ENCODE measurements at regions not wholly inside any gene's neighbourhood (a gene's known extent, or its start where the extent isn't known, plus 50 kb on each side); places are given as distances from the start of the nearest gene placed in this dataset.

GRCh38 chr2:40507432-40507831, 55.5 kb upstream of the SLC8A1 start:
- Mint-ChIP-seq H3K36me3 (ENCODE audit: low read depth) (no peaks in the 10 kb centered on the region), H3K4me1 (ENCODE audit: low read depth) (no peaks in the 10 kb centered on the region), H3K27me3 (ENCODE audit: low read depth) (peaks cover 2% of the 10 kb centered on the region), H3K27ac (no peak overlapping the region), H3K9me3 (no peaks in the 10 kb centered on the region), H3K4me3 (no peak overlapping the region)
- DNase-seq (ENCODE audit: low spot score) = no peak

DNA sequence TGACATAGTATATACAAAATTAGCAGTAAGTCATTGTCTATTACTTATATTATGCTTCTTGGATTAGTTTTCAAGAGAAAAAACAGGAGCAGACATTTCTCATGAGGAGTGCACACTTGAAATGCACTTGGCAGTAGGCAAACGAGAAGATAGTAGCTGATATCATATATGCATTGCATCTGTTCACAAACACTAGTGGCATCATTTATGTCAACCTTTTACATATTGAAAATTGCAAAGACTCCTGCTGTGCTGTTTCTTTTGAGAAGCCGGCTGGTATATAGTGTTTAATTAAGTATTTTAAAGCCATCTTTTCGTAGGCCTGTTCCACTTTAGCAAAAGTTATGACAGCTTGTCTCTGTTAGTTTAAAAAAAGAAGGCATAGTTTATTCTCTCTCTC, 58.4 kb upstream of the SLC8A1 start:
- Mint-ChIP-seq H3K9me3 (no peaks in the 10 kb centered on the region), H3K27ac (no peak overlapping the region), H3K4me3 (no peak overlapping the region), H3K4me1 (ENCODE audit: low read depth) (no peaks in the 10 kb centered on the region), H3K27me3 (ENCODE audit: low read depth) (no peaks in the 10 kb centered on the region), H3K36me3 (ENCODE audit: low read depth) (no peaks in the 10 kb centered on the region)
- no peak for DNase-seq (ENCODE audit: low spot score)

- no peak overlapping the region for H3K4me3 Mint-ChIP-seq
- H3K9me3 Mint-ChIP-seq = no peaks in the 10 kb centered on the region
- no peaks in the 10 kb centered on the region for H3K36me3 Mint-ChIP-seq (ENCODE audit: low read depth)
- H3K27me3 Mint-ChIP-seq (ENCODE audit: low read depth) = no peaks in the 10 kb centered on the region
- H3K27ac Mint-ChIP-seq = no peak overlapping the region
- no peaks in the 10 kb centered on the region for H3K4me1 Mint-ChIP-seq (ENCODE audit: low read depth)
- DNase-seq (ENCODE audit: low spot score) = no peak
These were observed 59.8 kb upstream of the SLC8A1 start for GRCh38 chr2:40511661-40512213.

DNA sequence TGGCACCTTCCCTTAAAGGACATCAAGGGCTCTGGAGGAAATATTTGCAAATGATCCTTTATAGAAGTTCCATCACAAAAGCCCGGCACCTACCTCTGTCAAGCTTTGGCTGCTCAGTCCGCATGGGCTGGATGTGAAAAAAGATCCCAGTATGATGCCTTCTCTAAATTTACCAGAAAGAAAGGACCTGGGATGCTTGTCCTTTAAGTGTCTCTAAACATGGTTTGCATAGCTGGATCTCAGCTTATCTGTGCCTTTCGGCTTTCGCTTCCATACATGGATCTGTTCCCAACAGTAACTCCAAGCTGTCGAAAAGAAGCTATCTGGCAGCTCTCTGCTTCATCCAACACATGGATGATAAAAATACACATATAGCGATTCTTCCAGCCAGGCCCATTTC, 60.4 kb upstream of the SLC8A1 start:
- H3K27ac Mint-ChIP-seq = no peak overlapping the region
- no peaks in the 10 kb centered on the region for H3K27me3 Mint-ChIP-seq (ENCODE audit: low read depth)
- no peaks in the 10 kb centered on the region for H3K36me3 Mint-ChIP-seq (ENCODE audit: low read depth)
- no peak for DNase-seq (ENCODE audit: low spot score)
- no peak overlapping the region for H3K4me3 Mint-ChIP-seq
- no peaks in the 10 kb centered on the region for H3K4me1 Mint-ChIP-seq (ENCODE audit: low read depth)
- H3K9me3 Mint-ChIP-seq = no peaks in the 10 kb centered on the region

DNA sequence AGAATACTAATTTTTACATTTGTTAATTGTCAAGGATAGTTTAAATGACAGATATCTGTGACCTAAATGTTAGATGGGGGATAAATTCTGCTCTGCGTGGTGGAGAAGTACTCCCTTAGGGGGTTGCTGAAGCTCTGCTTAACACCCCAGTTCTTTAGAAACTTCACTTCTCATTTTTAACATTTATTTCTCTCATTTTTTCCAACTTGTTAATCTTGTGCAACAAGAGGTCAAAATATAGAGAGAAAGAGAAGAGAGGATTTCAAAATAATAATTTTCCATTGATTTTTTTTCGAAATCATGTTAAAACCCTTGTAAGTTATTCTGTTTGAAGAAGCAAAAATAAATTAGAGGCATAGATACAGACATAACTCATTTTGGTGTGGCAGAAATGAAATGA, 61.3 kb upstream of the SLC8A1 start:
- DNase-seq (ENCODE audit: low spot score) = no peak
- no peaks in the 10 kb centered on the region for H3K36me3 Mint-ChIP-seq (ENCODE audit: low read depth)
- no peaks in the 10 kb centered on the region for H3K4me1 Mint-ChIP-seq (ENCODE audit: low read depth)
- no peaks in the 10 kb centered on the region for H3K27me3 Mint-ChIP-seq (ENCODE audit: low read depth)
- no peaks in the 10 kb centered on the region for H3K9me3 Mint-ChIP-seq
- H3K27ac Mint-ChIP-seq = no peak overlapping the region
- H3K4me3 Mint-ChIP-seq = no peak overlapping the region

- DNase-seq (ENCODE audit: low spot score) = no peak
- H3K4me1 Mint-ChIP-seq (ENCODE audit: low read depth) = no peaks in the 10 kb centered on the region
- no peaks in the 10 kb centered on the region for H3K9me3 Mint-ChIP-seq
- no peak overlapping the region for H3K27ac Mint-ChIP-seq
- no peaks in the 10 kb centered on the region for H3K27me3 Mint-ChIP-seq (ENCODE audit: low read depth)
- no peak overlapping the region for H3K4me3 Mint-ChIP-seq
- no peaks in the 10 kb centered on the region for H3K36me3 Mint-ChIP-seq (ENCODE audit: low read depth)
These were observed 64.7 kb upstream of the SLC8A1 start for GRCh38 chr2:40516604-40517003.

GRCh38 chr2:40528564-40528963, 76.7 kb upstream of the SLC8A1 start:
- no peak overlapping the region for H3K4me3 Mint-ChIP-seq
- no peaks in the 10 kb centered on the region for H3K36me3 Mint-ChIP-seq (ENCODE audit: low read depth)
- H3K27me3 Mint-ChIP-seq (ENCODE audit: low read depth) = no peaks in the 10 kb centered on the region
- DNase-seq (ENCODE audit: low spot score) = no peak
- no peak overlapping the region for H3K27ac Mint-ChIP-seq
- H3K4me1 Mint-ChIP-seq (ENCODE audit: low read depth) = no peaks in the 10 kb centered on the region
- H3K9me3 Mint-ChIP-seq = peaks cover 5% of the 10 kb centered on the region

GRCh38 chr2:40531359-40531758, 79.5 kb upstream of the SLC8A1 start:
- Mint-ChIP-seq H3K9me3 (peaks cover 5% of the 10 kb centered on the region), H3K4me1 (ENCODE audit: low read depth) (no peaks in the 10 kb centered on the region), H3K4me3 (no peak overlapping the region), H3K27me3 (ENCODE audit: low read depth) (no peaks in the 10 kb centered on the region), H3K27ac (no peak overlapping the region), H3K36me3 (ENCODE audit: low read depth) (no peaks in the 10 kb centered on the region)
- DNase-seq (ENCODE audit: low spot score) = no peak

- H3K27me3 Mint-ChIP-seq (ENCODE audit: low read depth) = no peaks in the 10 kb centered on the region
- no peak for DNase-seq (ENCODE audit: low spot score)
- H3K36me3 Mint-ChIP-seq (ENCODE audit: low read depth) = no peaks in the 10 kb centered on the region
- H3K4me1 Mint-ChIP-seq (ENCODE audit: low read depth) = no peaks in the 10 kb centered on the region
- no peaks in the 10 kb centered on the region for H3K9me3 Mint-ChIP-seq
- H3K27ac Mint-ChIP-seq = no peak overlapping the region
- H3K4me3 Mint-ChIP-seq = no peak overlapping the region
These were observed 82.6 kb upstream of the SLC8A1 start for GRCh38 chr2:40534528-40534927.

- no peaks in the 10 kb centered on the region for H3K4me1 Mint-ChIP-seq (ENCODE audit: low read depth)
- H3K36me3 Mint-ChIP-seq (ENCODE audit: low read depth) = no peaks in the 10 kb centered on the region
- H3K27ac Mint-ChIP-seq = no peak overlapping the region
- H3K27me3 Mint-ChIP-seq (ENCODE audit: low read depth) = no peaks in the 10 kb centered on the region
- no peaks in the 10 kb centered on the region for H3K9me3 Mint-ChIP-seq
- DNase-seq (ENCODE audit: low spot score) = no peak
- H3K4me3 Mint-ChIP-seq = no peak overlapping the region
These were observed 84.1 kb upstream of the SLC8A1 start for GRCh38 chr2:40535972-40536371.

- H3K9me3 Mint-ChIP-seq = no peaks in the 10 kb centered on the region
- H3K27me3 Mint-ChIP-seq (ENCODE audit: low read depth) = no peaks in the 10 kb centered on the region
- no peaks in the 10 kb centered on the region for H3K4me1 Mint-ChIP-seq (ENCODE audit: low read depth)
- H3K27ac Mint-ChIP-seq = no peak overlapping the region
- no peak for DNase-seq (ENCODE audit: low spot score)
- no peaks in the 10 kb centered on the region for H3K36me3 Mint-ChIP-seq (ENCODE audit: low read depth)
- H3K4me3 Mint-ChIP-seq = no peak overlapping the region
These were observed 88.1 kb upstream of the SLC8A1 start for GRCh38 chr2:40540026-40540425.

DNA sequence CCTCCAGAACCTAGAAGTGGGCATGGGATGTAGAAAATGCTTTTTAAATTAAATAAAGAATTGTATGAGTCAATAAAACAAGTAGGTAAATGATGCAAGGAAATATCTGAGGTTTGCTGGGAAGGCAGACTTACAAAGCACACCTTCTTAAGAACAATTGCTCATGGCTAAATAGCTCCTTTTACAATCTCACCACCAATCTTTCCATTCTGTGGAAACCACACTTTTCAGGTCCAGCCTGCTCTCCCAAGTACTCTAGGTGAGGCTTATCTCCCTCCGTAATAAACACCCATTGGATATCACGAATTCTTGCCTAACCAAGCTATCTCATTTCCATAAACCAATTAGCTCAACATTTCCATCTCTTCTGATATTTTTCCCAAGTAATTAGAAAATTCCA, 91.5 kb upstream of the SLC8A1 start:
- Mint-ChIP-seq H3K36me3 (ENCODE audit: low read depth) (no peaks in the 10 kb centered on the region), H3K27me3 (ENCODE audit: low read depth) (no peaks in the 10 kb centered on the region)

DNA sequence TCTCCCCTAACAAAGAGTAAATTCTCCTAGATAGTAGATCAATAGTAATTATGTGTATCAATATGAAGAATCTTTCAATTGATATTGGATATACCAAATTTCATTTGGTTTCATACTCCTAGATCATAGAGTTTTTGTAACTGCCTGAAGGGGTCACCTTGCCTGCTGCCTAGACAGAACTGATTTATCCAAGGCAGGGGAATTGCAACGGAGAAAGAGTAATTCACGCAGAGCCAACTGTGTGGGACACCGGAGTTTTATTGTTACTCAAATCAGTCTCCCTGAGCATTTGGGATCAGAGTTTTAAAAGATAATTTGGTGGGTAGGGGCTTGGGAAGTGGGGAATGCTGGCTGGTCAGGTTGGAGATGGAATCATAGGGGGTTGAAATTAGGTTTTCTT, 92.2 kb upstream of the SLC8A1 start:
- Mint-ChIP-seq H3K36me3 (ENCODE audit: low read depth) (no peaks in the 10 kb centered on the region), H3K4me1 (ENCODE audit: low read depth) (no peaks in the 10 kb centered on the region), H3K27ac (no peak overlapping the region), H3K4me3 (no peak overlapping the region), H3K27me3 (ENCODE audit: low read depth) (no peaks in the 10 kb centered on the region), H3K9me3 (no peaks in the 10 kb centered on the region)
- DNase-seq (ENCODE audit: low spot score) = no peak

More for the DNA sequence above, 91.5 kb upstream of the SLC8A1 start:
- Mint-ChIP-seq H3K27ac (no peak overlapping the region), H3K4me3 (no peak overlapping the region), H3K4me1 (ENCODE audit: low read depth) (no peaks in the 10 kb centered on the region), H3K9me3 (no peaks in the 10 kb centered on the region)
- DNase-seq (ENCODE audit: low spot score) = no peak

DNA sequence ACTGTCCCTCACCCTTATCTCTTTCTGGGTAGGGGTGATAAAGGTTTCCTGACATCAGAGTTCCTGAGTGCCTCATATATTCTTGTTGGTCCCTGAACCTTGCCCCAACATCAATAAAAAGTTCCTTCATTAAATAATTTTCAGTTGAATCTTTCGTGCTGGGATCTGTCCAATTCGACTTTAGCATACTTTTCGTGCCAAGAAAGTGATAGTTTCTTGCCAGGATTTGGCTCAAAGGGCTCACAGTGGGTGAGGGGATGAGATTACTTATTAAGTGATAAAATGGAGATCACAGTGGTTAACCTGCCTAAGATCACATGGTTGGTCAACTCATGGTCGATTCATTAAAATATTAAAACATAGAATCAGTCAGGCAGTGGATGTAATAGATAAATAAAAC, 93.8 kb upstream of the SLC8A1 start:
- no peaks in the 10 kb centered on the region for H3K9me3 Mint-ChIP-seq
- H3K36me3 Mint-ChIP-seq (ENCODE audit: low read depth) = no peaks in the 10 kb centered on the region
- H3K27ac Mint-ChIP-seq = no peak overlapping the region
- no peaks in the 10 kb centered on the region for H3K4me1 Mint-ChIP-seq (ENCODE audit: low read depth)
- H3K27me3 Mint-ChIP-seq (ENCODE audit: low read depth) = no peaks in the 10 kb centered on the region
- no peak overlapping the region for H3K4me3 Mint-ChIP-seq
- DNase-seq (ENCODE audit: low spot score) = no peak

GRCh38 chr2:40546439-40547191, 94.7 kb upstream of the SLC8A1 start:
- DNase-seq (ENCODE audit: low spot score) = no peak
- no peaks in the 10 kb centered on the region for H3K9me3 Mint-ChIP-seq
- H3K4me1 Mint-ChIP-seq (ENCODE audit: low read depth) = no peaks in the 10 kb centered on the region
- H3K27me3 Mint-ChIP-seq (ENCODE audit: low read depth) = no peaks in the 10 kb centered on the region
- H3K27ac Mint-ChIP-seq = no peak overlapping the region
- no peaks in the 10 kb centered on the region for H3K36me3 Mint-ChIP-seq (ENCODE audit: low read depth)
- H3K4me3 Mint-ChIP-seq = no peak overlapping the region

Data from T-helper 2 cell treated with Interferon-gamma antibody and Interleukin-4, amounts not matched to agents 5 μg/mL and 100 μg/mL, for 36 hours (primary cell).